GM08714 (cell line): ENCODE measurements at regions not wholly inside any gene's neighbourhood (a gene's known extent, or its start where the extent isn't known, plus 50 kb on each side); places are given as distances from the start of the nearest gene placed in this dataset.
A peak's percentile ranks its signal among the peaks of the same experiment; 100 is the strongest.
"Not testable (repeated sequence)": the region's sequence is repeated elsewhere in the genome, so short reads cannot be mapped to it uniquely, and the experiment has no call there.

Source experiments
- H3K4me3 ChIP-seq: fragments of 200-500 bp; sonication (Bioruptor generic); 2 replicates; pipeline ENCODE4 v1.5.1; 2014; ENCODE audit warnings: mild to moderate bottlenecking, low read length, inconsistent platforms
- ZNF274 ChIP-seq: IDR thresholded peaks from 2 replicates; pipeline ENCODE4 v1.6.1; 2012; ENCODE audit warnings: mild to moderate bottlenecking, low read depth, low read length

GRCh38 chr2:64730551-64731262 is 77.0 kb upstream of the SERTAD2 start:
- peak overlapping the region; percentile 41 for H3K4me3 ChIP-seq
- TF ChIP-seq ZNF274 = no peak

GRCh38 chr2:64731263-64731643 is 77.5 kb upstream of the SERTAD2 start:
- no peak overlapping the region for H3K4me3 ChIP-seq

GRCh38 chr2:64731746-64732145 is 78.0 kb upstream of the SERTAD2 start:
- no peak for TF ChIP-seq ZNF274
- no peak overlapping the region for H3K4me3 ChIP-seq

More at GRCh38 chr2:64731263-64731643, 77.5 kb upstream of the SERTAD2 start:
- no peak for TF ChIP-seq ZNF274

GRCh38 chr2:64732146-64732545 is 78.4 kb upstream of the SERTAD2 start:
- no peak overlapping the region for H3K4me3 ChIP-seq
- TF ChIP-seq ZNF274 = no peak

GRCh38 chr2:64735504-64735903 is 81.8 kb upstream of the SERTAD2 start:
- no peak for TF ChIP-seq ZNF274
- H3K4me3 ChIP-seq = no peak overlapping the region

- no peak for TF ChIP-seq ZNF274
- H3K4me3 ChIP-seq = no peak overlapping the region
These were observed 83.8 kb upstream of the SERTAD2 start for GRCh38 chr2:64737547-64737946.

GRCh38 chr2:64738026-64738425 is 84.3 kb upstream of the SERTAD2 start:
- TF ChIP-seq ZNF274 = no peak
- H3K4me3 ChIP-seq = no peak overlapping the region

GRCh38 chr2:64742678-64743077 is 89.0 kb upstream of the SERTAD2 start:
- H3K4me3 ChIP-seq = no peak overlapping the region
- TF ChIP-seq ZNF274 = no peak

- H3K4me3 ChIP-seq = no peak overlapping the region
- no peak for TF ChIP-seq ZNF274
These were observed 90.1 kb upstream of the SERTAD2 start for GRCh38 chr2:64743739-64744330.

- no peak overlapping the region; the same call in 1 of the 2 replicates for H3K4me3 ChIP-seq
- TF ChIP-seq ZNF274 = no peak
These were observed 91.8 kb upstream of the SERTAD2 start for GRCh38 chr2:64745562-64745961.

GRCh38 chr2:64747690-64748091 is 94.0 kb upstream of the SERTAD2 start:
- H3K4me3 ChIP-seq = not testable (repeated sequence)

- peak overlapping the region; percentile 91; the same call in 1 of the 2 replicates for H3K4me3 ChIP-seq
- no peak for TF ChIP-seq ZNF274
These were observed 94.4 kb upstream of the SERTAD2 start for GRCh38 chr2:64748147-64748546.

GRCh38 chr2:64748561-64748960 is 94.8 kb upstream of the SERTAD2 start:
- H3K4me3 ChIP-seq = peak overlapping the region; percentile 91
- no peak for TF ChIP-seq ZNF274

- peak overlapping the region; percentile 91 for H3K4me3 ChIP-seq
- TF ChIP-seq ZNF274 = no peak
These were observed 95.7 kb upstream of the SERTAD2 start for GRCh38 chr2:64749446-64749845.

- TF ChIP-seq ZNF274 = no peak
These were observed 96.5 kb upstream of the SERTAD2 start for GRCh38 chr2:64750001-64750816.

More at GRCh38 chr2:64750001-64750816, 96.5 kb upstream of the SERTAD2 start:
- peak overlapping the region; percentile 91 for H3K4me3 ChIP-seq
